MV-4-11 (cell line): ENCODE measurements at regions not wholly inside any gene's neighbourhood (a gene's known extent, or its start where the extent isn't known, plus 50 kb on each side); places are given as distances from the start of the nearest gene placed in this dataset.

Source experiments
- DNase-seq: peaks from one replicate; lab custom pipeline; 2025; lab: John Stamatoyannopoulos, UW

- DNase-seq, result no peak
These were observed 61.9 kb upstream of the ITGA1 start for GRCh38 chr5:52725808-52726207.

- no peak for DNase-seq
These were observed 60.7 kb upstream of the ITGA1 start for GRCh38 chr5:52727020-52727419.

- no peak for DNase-seq
These were observed 60.1 kb upstream of the ITGA1 start for GRCh38 chr5:52727576-52727975.

GRCh38 chr5:52728224-52728623, 59.5 kb upstream of the ITGA1 start:
- no peak for DNase-seq

- no peak for DNase-seq
These were observed 59.0 kb upstream of the ITGA1 start for GRCh38 chr5:52728686-52729085.

GRCh38 chr5:52731274-52732027, 56.3 kb upstream of the ITGA1 start:
- no peak for DNase-seq

- DNase-seq, result no peak
These were observed 53.2 kb upstream of the ITGA1 start for GRCh38 chr5:52734557-52734956.

- DNase-seq, result no peak
These were observed 52.6 kb upstream of the ITGA1 start for GRCh38 chr5:52735139-52735538.
